ENCODE measurements at regions not wholly inside any gene's neighbourhood (a gene's known extent, or its start where the extent isn't known, plus 50 kb on each side); places are given as distances from the start of the nearest gene placed in this dataset.

DNA sequence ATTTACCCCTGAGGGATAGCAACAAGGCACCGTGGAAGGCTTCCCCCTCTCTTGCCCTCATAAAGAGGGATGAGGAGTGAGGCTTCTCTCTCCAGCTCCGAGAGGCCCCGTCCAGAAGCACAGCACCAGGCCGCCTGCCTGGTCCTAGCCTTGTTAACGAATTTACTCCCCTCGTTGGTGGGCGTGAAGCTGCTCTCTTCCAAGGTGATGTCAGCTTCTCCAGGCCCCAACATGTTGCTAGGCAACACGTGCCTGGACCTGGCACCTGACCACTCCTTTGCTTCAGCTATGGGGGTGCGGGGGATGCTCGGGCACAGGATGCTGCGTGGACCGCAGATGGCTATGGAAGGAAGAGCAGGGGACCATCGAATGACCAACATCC lies 135.2 kb upstream of the MGMT start:
- WGBS, result 95% methylated on average over 13 of the region's 13 CpGs
- no peak for DNase-seq (ENCODE audit: low read depth in 6 of 9, low spot score in 9 of 9)
- Histone ChIP-seq H3K9me3 (ENCODE audit: control insufficient read depth in 2 of 2, insufficient read depth in 1 of 2, low read length in 1 of 2) (no peaks in the 10 kb centered on the region), H3K4me1 (ENCODE audit: control insufficient read depth in 2 of 2, insufficient read depth in 2 of 2, low read length in 2 of 2) (no peaks in the 10 kb centered on the region), H3K27me3 (ENCODE audit: control insufficient read depth in 2 of 2, insufficient read depth in 1 of 2, low read length in 1 of 2) (peaks cover 0 to 2% of the 10 kb centered on the region in 2 donors), H3K4me3 (ENCODE audit: low read length in 2 of 2) (no peak overlapping the region), H3K36me3 (ENCODE audit: control insufficient read depth in 2 of 2, insufficient read depth in 2 of 2, low read length in 1 of 2) (no peaks in the 10 kb centered on the region), H3K27ac (ENCODE audit: low read depth in 1 of 2, low read length in 1 of 2) (no peak overlapping the region)

DNA sequence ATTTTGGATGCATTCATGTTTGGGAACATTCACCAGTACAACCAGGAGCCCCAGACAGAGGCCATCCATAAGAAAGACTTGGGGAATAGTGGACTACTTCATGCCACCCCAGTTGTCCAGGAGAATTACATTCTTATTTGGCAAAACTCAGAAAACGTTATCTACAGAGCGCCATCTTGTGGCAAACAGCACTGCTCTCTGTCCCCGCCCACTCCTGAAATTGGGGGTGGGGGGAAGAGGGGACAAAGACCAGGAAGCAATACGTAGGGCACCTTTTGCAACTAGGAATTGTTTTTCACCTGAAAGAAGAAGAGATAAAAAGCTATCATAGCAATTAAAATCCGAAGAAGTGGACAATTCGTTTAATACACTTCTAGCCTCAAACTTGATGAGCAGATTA lies 134.6 kb upstream of the MGMT start:
- Histone ChIP-seq H3K36me3 (ENCODE audit: control insufficient read depth in 2 of 2, insufficient read depth in 2 of 2, low read length in 1 of 2) (no peaks in the 10 kb centered on the region), H3K9me3 (ENCODE audit: control insufficient read depth in 2 of 2, insufficient read depth in 1 of 2, low read length in 1 of 2) (no peaks in the 10 kb centered on the region), H3K4me1 (ENCODE audit: control insufficient read depth in 2 of 2, insufficient read depth in 2 of 2, low read length in 2 of 2) (no peaks in the 10 kb centered on the region), H3K27ac (ENCODE audit: low read depth in 1 of 2, low read length in 1 of 2) (no peak overlapping the region), H3K27me3 (ENCODE audit: control insufficient read depth in 2 of 2, insufficient read depth in 1 of 2, low read length in 1 of 2) (peaks cover 0 to 2% of the 10 kb centered on the region in 2 donors), H3K4me3 (ENCODE audit: low read length in 2 of 2) (no peak overlapping the region)
- peak in 4 of 9 donors; percentile 6 to 36 (median 20) for DNase-seq (ENCODE audit: low read depth in 6 of 9, low spot score in 9 of 9)
- WGBS, result 15% methylated on average over 6 of the region's 6 CpGs

DNA sequence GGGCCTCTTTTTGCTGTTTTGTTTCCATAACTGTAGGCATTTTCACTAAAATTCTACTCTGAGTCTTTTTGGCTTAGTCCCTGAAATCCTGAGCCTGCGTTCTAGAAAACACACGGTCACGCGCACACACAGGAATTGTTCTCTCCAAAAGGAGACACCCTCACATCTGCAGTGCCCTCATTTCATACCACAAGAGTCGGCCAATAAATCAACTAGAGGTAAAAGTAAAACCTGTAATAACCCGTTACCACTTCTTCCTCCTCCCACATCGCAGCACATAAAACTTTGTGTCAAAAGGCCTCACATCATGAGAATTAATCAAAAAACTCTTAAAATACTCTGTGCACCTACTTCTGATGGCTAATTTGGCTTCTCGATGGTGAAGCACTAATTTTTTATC lies 133.3 kb upstream of the MGMT start:
- no peaks in the 10 kb centered on the region for H3K9me3 ChIP-seq (ENCODE audit: control insufficient read depth in 2 of 2, insufficient read depth in 1 of 2, low read length in 1 of 2)

DNA sequence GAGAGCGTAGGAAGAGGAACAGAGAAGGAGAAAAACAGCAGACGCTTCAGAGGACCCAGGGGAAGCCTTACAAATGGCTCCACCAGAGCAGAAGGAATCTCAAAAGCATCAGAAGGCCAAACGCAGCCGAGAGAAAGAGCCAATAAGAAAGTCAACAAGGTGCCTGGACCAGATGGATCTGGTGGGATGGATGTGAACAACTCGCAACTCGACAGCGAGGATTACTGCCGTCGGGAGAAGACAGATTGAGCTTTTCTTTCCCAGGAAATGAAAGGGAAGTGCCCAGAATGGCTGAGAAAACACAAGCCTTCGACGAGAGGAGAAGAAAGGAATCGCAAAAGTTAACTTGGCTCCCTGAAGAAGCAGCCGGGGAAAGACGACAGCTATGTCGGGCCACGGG lies 132.8 kb upstream of the MGMT start:
- no peak for DNase-seq (ENCODE audit: low read depth in 6 of 9, low spot score in 9 of 9)
- no peaks in the 10 kb centered on the region for H3K4me1 ChIP-seq (ENCODE audit: control insufficient read depth in 2 of 2, insufficient read depth in 2 of 2, low read length in 2 of 2)
- 93% methylated on average over 16 of the region's 16 CpGs for WGBS
- no peaks in the 10 kb centered on the region for H3K36me3 ChIP-seq (ENCODE audit: control insufficient read depth in 2 of 2, insufficient read depth in 2 of 2, low read length in 1 of 2)
- no peak overlapping the region for H3K4me3 ChIP-seq (ENCODE audit: low read length in 2 of 2)
- H3K27me3 ChIP-seq (ENCODE audit: control insufficient read depth in 2 of 2, insufficient read depth in 1 of 2, low read length in 1 of 2), result peaks cover 0 to 2% of the 10 kb centered on the region in 2 donors
- H3K9me3 ChIP-seq (ENCODE audit: control insufficient read depth in 2 of 2, insufficient read depth in 1 of 2, low read length in 1 of 2), result no peaks in the 10 kb centered on the region
- H3K27ac ChIP-seq (ENCODE audit: low read depth in 1 of 2, low read length in 1 of 2), result no peak overlapping the region

More for the DNA sequence above, 133.3 kb upstream of the MGMT start:
- Histone ChIP-seq H3K4me1 (ENCODE audit: control insufficient read depth in 2 of 2, insufficient read depth in 2 of 2, low read length in 2 of 2) (no peaks in the 10 kb centered on the region), H3K36me3 (ENCODE audit: control insufficient read depth in 2 of 2, insufficient read depth in 2 of 2, low read length in 1 of 2) (no peaks in the 10 kb centered on the region), H3K27me3 (ENCODE audit: control insufficient read depth in 2 of 2, insufficient read depth in 1 of 2, low read length in 1 of 2) (peaks cover 0 to 2% of the 10 kb centered on the region in 2 donors), H3K4me3 (ENCODE audit: low read length in 2 of 2) (no peak overlapping the region), H3K27ac (ENCODE audit: low read depth in 1 of 2, low read length in 1 of 2) (no peak overlapping the region)
- no peak for DNase-seq (ENCODE audit: low read depth in 6 of 9, low spot score in 9 of 9)
- 61% methylated on average over 8 of the region's 8 CpGs for WGBS

DNA sequence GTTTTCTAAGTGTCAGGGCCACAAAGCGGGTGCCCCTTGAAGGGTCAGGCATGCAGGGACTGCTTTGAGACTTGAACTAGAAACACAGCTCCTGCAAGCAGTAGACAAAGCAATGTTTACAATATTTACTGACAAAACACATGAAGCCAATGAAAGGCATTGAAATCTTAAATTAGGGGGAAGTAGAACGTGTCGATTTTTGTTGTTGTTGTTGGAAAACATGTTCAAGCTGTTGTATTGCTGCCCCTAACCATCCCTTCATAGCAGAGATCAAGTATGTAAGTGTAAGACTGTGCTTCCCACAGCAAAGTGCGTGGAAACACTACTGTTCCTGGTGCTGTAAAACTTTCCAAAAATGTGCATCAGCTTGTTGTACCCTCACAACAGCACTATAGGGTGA lies 131.6 kb upstream of the MGMT start:
- peaks cover 0 to 2% of the 10 kb centered on the region in 2 donors for H3K27me3 ChIP-seq (ENCODE audit: control insufficient read depth in 2 of 2, insufficient read depth in 1 of 2, low read length in 1 of 2)
- WGBS, result 96% methylated on average over 4 of the region's 4 CpGs
- no peaks in the 10 kb centered on the region for H3K36me3 ChIP-seq (ENCODE audit: control insufficient read depth in 2 of 2, insufficient read depth in 2 of 2, low read length in 1 of 2)
- no peaks in the 10 kb centered on the region for H3K4me1 ChIP-seq (ENCODE audit: control insufficient read depth in 2 of 2, insufficient read depth in 2 of 2, low read length in 2 of 2)
- no peak overlapping the region for H3K4me3 ChIP-seq (ENCODE audit: low read length in 2 of 2)
- H3K27ac ChIP-seq (ENCODE audit: low read depth in 1 of 2, low read length in 1 of 2), result no peak overlapping the region
- H3K9me3 ChIP-seq (ENCODE audit: control insufficient read depth in 2 of 2, insufficient read depth in 1 of 2, low read length in 1 of 2), result no peaks in the 10 kb centered on the region
- DNase-seq (ENCODE audit: low read depth in 6 of 9, low spot score in 9 of 9), result no peak

DNA sequence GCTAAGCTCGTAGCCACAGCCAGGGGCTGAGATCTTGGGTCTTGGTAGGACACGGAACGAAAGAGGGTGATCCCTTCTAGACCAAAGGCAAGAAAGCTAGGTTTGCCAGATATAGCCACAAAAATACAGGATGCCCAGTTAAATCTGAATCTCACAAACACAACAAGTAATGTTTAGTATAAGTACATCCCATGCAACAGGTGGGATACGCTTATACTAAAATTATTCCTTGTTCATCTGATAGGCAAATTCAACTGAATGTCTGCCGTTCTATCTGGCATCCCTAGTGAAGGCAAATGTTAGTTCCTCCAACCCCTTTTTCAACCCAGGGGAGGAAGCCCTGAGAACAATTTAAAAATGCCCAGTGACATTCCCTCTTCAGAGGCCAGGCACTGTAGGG lies 131.1 kb upstream of the MGMT start:
- H3K4me3 ChIP-seq (ENCODE audit: low read length in 2 of 2), result no peak overlapping the region
- no peaks in the 10 kb centered on the region for H3K4me1 ChIP-seq (ENCODE audit: control insufficient read depth in 2 of 2, insufficient read depth in 2 of 2, low read length in 2 of 2)
- H3K9me3 ChIP-seq (ENCODE audit: control insufficient read depth in 2 of 2, insufficient read depth in 1 of 2, low read length in 1 of 2), result no peaks in the 10 kb centered on the region
- DNase-seq (ENCODE audit: low read depth in 6 of 9, low spot score in 9 of 9), result no peak
- no peaks in the 10 kb centered on the region for H3K36me3 ChIP-seq (ENCODE audit: control insufficient read depth in 2 of 2, insufficient read depth in 2 of 2, low read length in 1 of 2)
- H3K27me3 ChIP-seq (ENCODE audit: control insufficient read depth in 2 of 2, insufficient read depth in 1 of 2, low read length in 1 of 2), result peaks cover 0 to 2% of the 10 kb centered on the region in 2 donors
- WGBS, result 97% methylated on average over 5 of the region's 5 CpGs
- no peak overlapping the region for H3K27ac ChIP-seq (ENCODE audit: low read depth in 1 of 2, low read length in 1 of 2)

DNA sequence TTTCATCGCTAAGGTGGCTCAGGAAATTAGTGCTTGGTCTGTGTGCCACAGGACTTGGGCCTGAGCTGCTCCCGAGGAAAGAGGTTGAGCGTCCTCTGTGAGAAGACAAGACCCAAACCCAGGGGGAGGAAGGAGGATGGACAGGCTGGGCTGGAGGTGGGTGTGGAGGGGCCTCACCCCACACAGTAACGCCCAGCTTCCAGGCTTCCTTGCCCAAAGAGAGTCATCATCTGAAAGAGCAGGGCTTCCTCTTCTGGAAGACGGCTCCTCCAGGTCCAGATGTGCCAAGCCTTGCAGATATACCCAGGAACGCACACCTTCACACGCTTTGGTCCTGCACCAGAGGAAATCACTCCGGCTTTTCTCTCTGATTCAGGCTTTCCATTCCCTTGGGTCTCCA lies 127.8 kb upstream of the MGMT start:
- no peak for DNase-seq (ENCODE audit: low read depth in 6 of 9, low spot score in 9 of 9)
- no peaks in the 10 kb centered on the region for H3K9me3 ChIP-seq (ENCODE audit: control insufficient read depth in 2 of 2, insufficient read depth in 1 of 2, low read length in 1 of 2)
- no peak overlapping the region for H3K4me3 ChIP-seq (ENCODE audit: low read length in 2 of 2)
- whole genome bisulfite sequencing, result 97% methylated on average over 8 of the region's 8 CpGs
- H3K27me3 ChIP-seq (ENCODE audit: control insufficient read depth in 2 of 2, insufficient read depth in 1 of 2, low read length in 1 of 2), result no peaks in the 10 kb centered on the region
- H3K36me3 ChIP-seq (ENCODE audit: control insufficient read depth in 2 of 2, insufficient read depth in 2 of 2, low read length in 1 of 2), result no peaks in the 10 kb centered on the region
- H3K27ac ChIP-seq (ENCODE audit: low read depth in 1 of 2, low read length in 1 of 2), result no peak overlapping the region
- H3K4me1 ChIP-seq (ENCODE audit: control insufficient read depth in 2 of 2, insufficient read depth in 2 of 2, low read length in 2 of 2), result no peaks in the 10 kb centered on the region

DNA sequence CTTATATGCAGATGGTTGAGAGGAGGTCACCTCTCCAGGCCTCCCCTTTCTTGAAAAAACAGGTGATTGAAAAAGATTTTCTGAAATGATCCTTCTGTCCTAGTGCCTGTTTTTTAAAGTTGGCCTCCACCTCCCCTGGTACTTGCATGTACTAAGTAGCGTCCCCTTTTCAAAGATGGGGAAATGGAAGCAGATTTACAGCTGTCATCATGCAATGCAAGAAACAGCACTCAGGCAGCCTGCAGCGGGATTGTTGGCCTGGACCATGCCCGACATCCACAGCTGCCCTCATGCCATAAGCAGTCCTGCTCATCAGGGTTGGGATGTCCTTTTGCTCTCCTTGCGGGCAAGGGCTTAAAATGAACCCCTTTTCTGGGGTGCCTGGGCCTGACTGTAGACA lies 127.2 kb upstream of the MGMT start:
- DNase-seq (ENCODE audit: low read depth in 6 of 9, low spot score in 9 of 9), result no peak
- H3K36me3 ChIP-seq (ENCODE audit: control insufficient read depth in 2 of 2, insufficient read depth in 2 of 2, low read length in 1 of 2), result no peaks in the 10 kb centered on the region
- no peaks in the 10 kb centered on the region for H3K4me1 ChIP-seq (ENCODE audit: control insufficient read depth in 2 of 2, insufficient read depth in 2 of 2, low read length in 2 of 2)
- H3K27me3 ChIP-seq (ENCODE audit: control insufficient read depth in 2 of 2, insufficient read depth in 1 of 2, low read length in 1 of 2), result no peaks in the 10 kb centered on the region
- no peaks in the 10 kb centered on the region for H3K9me3 ChIP-seq (ENCODE audit: control insufficient read depth in 2 of 2, insufficient read depth in 1 of 2, low read length in 1 of 2)
- WGBS, result 97% methylated on average over 4 of the region's 4 CpGs
- H3K4me3 ChIP-seq (ENCODE audit: low read length in 2 of 2), result no peak overlapping the region
- H3K27ac ChIP-seq (ENCODE audit: low read depth in 1 of 2, low read length in 1 of 2), result no peak overlapping the region

DNA sequence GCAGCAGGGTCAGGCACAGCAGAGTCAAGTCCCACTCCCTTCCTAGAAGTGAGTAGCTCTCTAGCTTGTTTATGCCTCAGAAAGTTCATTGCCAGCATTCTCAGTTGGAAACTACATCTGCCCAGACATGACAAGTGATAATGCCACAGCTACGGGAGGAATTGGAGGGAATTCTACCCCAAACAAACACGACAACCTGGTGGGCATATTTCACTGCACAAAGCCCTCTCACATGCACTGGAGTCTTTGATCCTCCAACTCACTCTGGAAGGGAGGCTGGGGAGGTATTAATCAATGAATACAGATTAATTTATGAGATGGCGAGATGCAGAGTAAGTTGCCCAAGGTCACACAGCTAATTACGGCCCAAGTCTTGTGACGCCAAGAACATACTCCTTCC lies 126.0 kb upstream of the MGMT start:
- Histone ChIP-seq H3K9me3 (ENCODE audit: control insufficient read depth in 2 of 2, insufficient read depth in 1 of 2, low read length in 1 of 2) (no peaks in the 10 kb centered on the region), H3K4me1 (ENCODE audit: control insufficient read depth in 2 of 2, insufficient read depth in 2 of 2, low read length in 2 of 2) (no peaks in the 10 kb centered on the region), H3K36me3 (ENCODE audit: control insufficient read depth in 2 of 2, insufficient read depth in 2 of 2, low read length in 1 of 2) (no peaks in the 10 kb centered on the region), H3K27me3 (ENCODE audit: control insufficient read depth in 2 of 2, insufficient read depth in 1 of 2, low read length in 1 of 2) (no peaks in the 10 kb centered on the region), H3K4me3 (ENCODE audit: low read length in 2 of 2) (no peak overlapping the region), H3K27ac (ENCODE audit: low read depth in 1 of 2, low read length in 1 of 2) (no peak overlapping the region)
- no peak for DNase-seq (ENCODE audit: low read depth in 6 of 9, low spot score in 9 of 9)
- 92% methylated on average over 5 of the region's 5 CpGs for whole genome bisulfite sequencing

DNA sequence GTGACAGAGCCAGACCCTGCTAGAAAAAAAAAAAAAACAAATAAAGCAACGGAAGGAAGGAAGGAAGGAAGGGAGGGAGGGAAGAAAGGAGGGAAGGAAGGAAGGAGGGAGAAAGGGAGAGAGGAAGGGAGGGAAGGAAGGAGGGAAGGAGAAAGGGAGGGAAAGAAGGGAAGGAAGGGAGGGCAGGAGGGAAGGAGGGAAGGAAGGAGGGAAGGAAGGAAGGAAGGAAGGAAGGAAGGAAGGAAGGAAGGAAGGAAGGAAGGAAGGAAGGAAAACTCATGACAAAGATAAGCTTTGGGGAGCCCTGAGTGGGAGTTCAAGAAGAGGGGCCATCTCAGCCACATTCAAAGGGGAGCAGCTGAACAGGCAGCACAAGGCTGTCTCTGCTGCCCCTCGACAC lies 124.7 kb upstream of the MGMT start:
- no peak overlapping the region for H3K27ac ChIP-seq (ENCODE audit: low read depth in 1 of 2, low read length in 1 of 2)
- H3K4me1 ChIP-seq (ENCODE audit: control insufficient read depth in 2 of 2, insufficient read depth in 2 of 2, low read length in 2 of 2), result no peaks in the 10 kb centered on the region
- no peaks in the 10 kb centered on the region for H3K27me3 ChIP-seq (ENCODE audit: control insufficient read depth in 2 of 2, insufficient read depth in 1 of 2, low read length in 1 of 2)
- H3K9me3 ChIP-seq (ENCODE audit: control insufficient read depth in 2 of 2, insufficient read depth in 1 of 2, low read length in 1 of 2), result no peaks in the 10 kb centered on the region
- no peaks in the 10 kb centered on the region for H3K36me3 ChIP-seq (ENCODE audit: control insufficient read depth in 2 of 2, insufficient read depth in 2 of 2, low read length in 1 of 2)
- DNase-seq (ENCODE audit: low read depth in 6 of 9, low spot score in 9 of 9), result no peak
- 94% methylated on average over 2 of the region's 2 CpGs for WGBS
- H3K4me3 ChIP-seq (ENCODE audit: low read length in 2 of 2), result no peak overlapping the region

All from thymus (tissue), 11 donors.